ENCODE measurements at regions not wholly inside any gene's neighbourhood (a gene's known extent, or its start where the extent isn't known, plus 50 kb on each side); places are given as distances from the start of the nearest gene placed in this dataset.

- no peak for TF ChIP-seq CTCF (IDR thresholded peaks at IDR 0.05)
These were observed 139.3 kb downstream of the CYB561 start for GRCh38 chr17:63306855-63307254.

- no peak for TF ChIP-seq CTCF (IDR thresholded peaks at IDR 0.05)
These were observed 137.8 kb downstream of the CYB561 start for GRCh38 chr17:63308272-63308671.

- no peak for TF ChIP-seq CTCF (IDR thresholded peaks at IDR 0.05)
These were observed 137.1 kb downstream of the CYB561 start for GRCh38 chr17:63309021-63309420.

GRCh38 chr17:63311416-63311937 lies 134.6 kb downstream of the CYB561 start:
- TF ChIP-seq CTCF (IDR thresholded peaks at IDR 0.05), result no peak

- TF ChIP-seq CTCF (IDR thresholded peaks at IDR 0.05), result no peak
These were observed 131.3 kb downstream of the CYB561 start for GRCh38 chr17:63314761-63315160.

- no peak for TF ChIP-seq CTCF (IDR thresholded peaks at IDR 0.05)
These were observed 130.0 kb downstream of the CYB561 start for GRCh38 chr17:63316100-63316499.

GRCh38 chr17:63317166-63317840 lies 128.8 kb downstream of the CYB561 start:
- TF ChIP-seq CTCF (IDR thresholded peaks at IDR 0.05), result no peak

- no peak for TF ChIP-seq CTCF (IDR thresholded peaks at IDR 0.05)
These were observed 120.3 kb downstream of the CYB561 start for GRCh38 chr17:63325808-63326207.

Data from LNCAP (cell line).